Suprapubic skin (tissue), 3 donors: ENCODE measurements at regions not wholly inside any gene's neighbourhood (a gene's known extent, or its start where the extent isn't known, plus 50 kb on each side); places are given as distances from the start of the nearest gene placed in this dataset.

Experiments used
- POLR2AphosphoS5 ChIP-seq, 3 donors: sonication (generic); formaldehyde crosslinking; IDR thresholded peaks; one replicate each; pipeline ENCODE4 v1.6.1; 2017; ENCODE audit warnings: antibody characterized with exemption in 3 of 3
- TF ChIP-seq, protein P1 (sequence below), 2 donors: fragments of 200-600 bp in 1 of 2; fragments of 450-650 bp in 1 of 2; sonication (generic) in 1 of 2; IDR thresholded peaks; one replicate each; pipeline ENCODE4 v1.5.1; 2016 to 2019; ENCODE audit warnings: antibody characterized with exemption in 2 of 2, mild to moderate bottlenecking in 1 of 2, moderate library complexity in 1 of 2

DNA sequence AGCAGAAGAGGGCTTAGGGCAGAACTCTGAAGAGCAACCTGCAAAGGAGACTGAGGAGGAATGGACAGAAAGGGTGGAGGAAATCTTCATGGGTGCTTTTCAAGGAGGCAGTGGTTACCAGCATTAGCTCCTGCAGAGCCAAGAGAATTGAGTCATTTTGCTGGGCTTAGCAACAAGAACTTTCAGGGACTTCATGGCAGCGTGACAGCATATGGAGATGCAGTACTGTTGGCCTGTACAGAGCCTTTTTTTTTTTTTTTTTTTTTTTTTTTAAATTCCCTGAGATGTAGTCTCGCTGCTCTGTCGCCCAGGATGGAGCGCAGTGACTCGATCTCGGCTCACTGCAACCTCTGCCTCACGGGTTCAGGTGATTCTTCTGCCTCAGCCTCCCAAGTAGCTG is 296.0 kb upstream of the DMRT1 start:
- TF ChIP-seq, protein P1, sequence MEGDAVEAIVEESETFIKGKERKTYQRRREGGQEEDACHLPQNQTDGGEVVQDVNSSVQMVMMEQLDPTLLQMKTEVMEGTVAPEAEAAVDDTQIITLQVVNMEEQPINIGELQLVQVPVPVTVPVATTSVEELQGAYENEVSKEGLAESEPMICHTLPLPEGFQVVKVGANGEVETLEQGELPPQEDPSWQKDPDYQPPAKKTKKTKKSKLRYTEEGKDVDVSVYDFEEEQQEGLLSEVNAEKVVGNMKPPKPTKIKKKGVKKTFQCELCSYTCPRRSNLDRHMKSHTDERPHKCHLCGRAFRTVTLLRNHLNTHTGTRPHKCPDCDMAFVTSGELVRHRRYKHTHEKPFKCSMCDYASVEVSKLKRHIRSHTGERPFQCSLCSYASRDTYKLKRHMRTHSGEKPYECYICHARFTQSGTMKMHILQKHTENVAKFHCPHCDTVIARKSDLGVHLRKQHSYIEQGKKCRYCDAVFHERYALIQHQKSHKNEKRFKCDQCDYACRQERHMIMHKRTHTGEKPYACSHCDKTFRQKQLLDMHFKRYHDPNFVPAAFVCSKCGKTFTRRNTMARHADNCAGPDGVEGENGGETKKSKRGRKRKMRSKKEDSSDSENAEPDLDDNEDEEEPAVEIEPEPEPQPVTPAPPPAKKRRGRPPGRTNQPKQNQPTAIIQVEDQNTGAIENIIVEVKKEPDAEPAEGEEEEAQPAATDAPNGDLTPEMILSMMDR (IDR thresholded peaks at IDR 0.05), result no peak
- TF ChIP-seq POLR2AphosphoS5 (IDR thresholded peaks at IDR 0.05), result no peak
